ENCODE measurements at regions not wholly inside any gene's neighbourhood (a gene's known extent, or its start where the extent isn't known, plus 50 kb on each side); places are given as distances from the start of the nearest gene placed in this dataset.

GRCh38 chr9:33742051-33742450, 53.3 kb upstream of the PRSS3 start:
- H3K9me3 ChIP-seq, result no peaks in the 10 kb centered on the region
- in situ Hi-C loops (cut with MboI; ENCODE audit: low pct_ligation_motif_present in 1 of 4, low pct_unique_long_range_greater_than_20kb in 1 of 4, low sequenced_read_pairs in 3 of 4) (no loop called here), intact Hi-C loops (cut with DNase I; ENCODE audit: low total_unique reads) (no loop called here)
- peaks cover 0 to 6% (median 0%) of the 10 kb centered on the region in 4 donors for H3K4me1 ChIP-seq
- DNase-seq, result no peak
- no peaks in the 10 kb centered on the region for H3K36me3 ChIP-seq
- H3K4me3 ChIP-seq, result no peak overlapping the region
- no peaks in the 10 kb centered on the region for H3K27me3 ChIP-seq
- no peak for TF ChIP-seq POLR2AphosphoS5 (IDR thresholded peaks at IDR 0.05)
- TF ChIP-seq CTCF (IDR thresholded peaks at IDR 0.05), result no peak
- no peak for TF ChIP-seq EP300 (IDR thresholded peaks at IDR 0.05; ENCODE audit: low read depth)
- no peak for TF ChIP-seq POLR2A (IDR thresholded peaks at IDR 0.05)
- WGBS, 2 donors (ENCODE audit: low coverage in 1 of 2), result 51 to 67% methylated on average over 3 of the region's 3 CpGs
- H3K27ac ChIP-seq, result peak overlapping the region in 3 of 4 donors; percentile 18 to 42 (median 29)

GRCh38 chr9:33742519-33742918, 52.8 kb upstream of the PRSS3 start:
- Histone ChIP-seq H3K27ac (peak overlapping the region in 2 of 4 donors; percentile 6 to 17), H3K36me3 (no peaks in the 10 kb centered on the region), H3K27me3 (no peaks in the 10 kb centered on the region), H3K4me3 (no peak overlapping the region), H3K9me3 (no peaks in the 10 kb centered on the region), H3K4me1 (peaks cover 0 to 6% (median 0%) of the 10 kb centered on the region in 4 donors)
- no peak for TF ChIP-seq EP300 (IDR thresholded peaks at IDR 0.05; ENCODE audit: low read depth)
- TF ChIP-seq CTCF (IDR thresholded peaks at IDR 0.05), result peak in 1 of 5 experiments; percentile 11
- no peak for TF ChIP-seq POLR2A (IDR thresholded peaks at IDR 0.05)
- no peak for TF ChIP-seq POLR2AphosphoS5 (IDR thresholded peaks at IDR 0.05)
- intact Hi-C loops (cut with DNase I; ENCODE audit: low total_unique reads), result no loop called here
- in situ Hi-C loops (cut with MboI; ENCODE audit: low pct_ligation_motif_present in 1 of 4, low pct_unique_long_range_greater_than_20kb in 1 of 4, low sequenced_read_pairs in 3 of 4), result no loop called here
- 72 to 80% methylated on average over 2 of the region's 2 CpGs for WGBS, 2 donors (ENCODE audit: low coverage in 1 of 2)
- no peak for DNase-seq

Small RNA genes in the stretch of these regions (small RNA-seq; reads per million reads assigned to genes)
- 0 reads per million in 4 donors for gene TRBV22OR9-2
- gene TRBV26OR9-2, result 0 reads per million in 4 donors

All from transverse colon (tissue), 4 donors.